HG03280 (cell line): ENCODE measurements at regions not wholly inside any gene's neighbourhood (a gene's known extent, or its start where the extent isn't known, plus 50 kb on each side); places are given as distances from the start of the nearest gene placed in this dataset.

Experiments used
- ATAC-seq: cut with Tn5 transposase; IDR thresholded peaks from one replicate; pipeline ENCODE4 v1.9.1; 2021; ENCODE audit warnings: mild to moderate bottlenecking, moderate library complexity; ENCODE audit not compliant: unreplicated experiment

DNA sequence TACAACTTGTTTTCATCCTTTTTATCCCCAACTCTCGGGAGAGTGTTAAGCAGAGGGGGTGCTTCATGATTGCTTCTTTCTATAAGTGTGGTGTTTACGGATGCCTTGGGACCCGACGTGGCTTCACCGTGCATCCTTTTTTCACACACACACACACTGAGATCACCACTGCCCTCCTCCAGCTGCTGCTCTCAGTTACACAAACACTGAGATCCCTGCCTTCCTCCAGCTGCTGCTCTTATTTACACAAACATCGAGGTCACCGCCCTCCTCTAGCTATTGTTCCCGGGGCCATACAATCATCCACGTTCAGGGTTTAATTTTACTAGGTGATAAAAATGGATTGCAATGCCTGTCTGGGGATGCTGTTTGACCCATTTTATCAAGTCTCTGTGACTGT is 155.4 kb upstream of the FAM9B start:
- no peak for ATAC-seq

DNA sequence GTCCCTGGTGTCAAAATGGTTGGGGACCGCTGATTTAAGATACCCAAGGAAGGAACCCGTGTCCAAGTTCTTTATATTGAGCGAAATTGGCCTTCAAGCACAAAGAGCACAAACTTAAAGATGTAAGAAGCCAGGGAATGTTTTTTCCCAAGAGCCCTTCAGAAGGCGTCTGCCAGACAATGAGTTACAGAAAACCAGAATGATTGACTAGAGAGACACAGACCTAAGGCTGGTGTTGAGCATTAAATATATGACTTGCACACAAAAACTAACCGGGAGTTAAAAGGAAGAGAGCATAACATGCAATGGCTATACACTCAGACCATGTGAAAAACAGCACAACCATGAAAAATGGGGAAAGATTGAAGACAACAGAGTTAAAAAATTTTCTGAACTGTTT is 157.5 kb upstream of the FAM9B start:
- no peak for ATAC-seq

DNA sequence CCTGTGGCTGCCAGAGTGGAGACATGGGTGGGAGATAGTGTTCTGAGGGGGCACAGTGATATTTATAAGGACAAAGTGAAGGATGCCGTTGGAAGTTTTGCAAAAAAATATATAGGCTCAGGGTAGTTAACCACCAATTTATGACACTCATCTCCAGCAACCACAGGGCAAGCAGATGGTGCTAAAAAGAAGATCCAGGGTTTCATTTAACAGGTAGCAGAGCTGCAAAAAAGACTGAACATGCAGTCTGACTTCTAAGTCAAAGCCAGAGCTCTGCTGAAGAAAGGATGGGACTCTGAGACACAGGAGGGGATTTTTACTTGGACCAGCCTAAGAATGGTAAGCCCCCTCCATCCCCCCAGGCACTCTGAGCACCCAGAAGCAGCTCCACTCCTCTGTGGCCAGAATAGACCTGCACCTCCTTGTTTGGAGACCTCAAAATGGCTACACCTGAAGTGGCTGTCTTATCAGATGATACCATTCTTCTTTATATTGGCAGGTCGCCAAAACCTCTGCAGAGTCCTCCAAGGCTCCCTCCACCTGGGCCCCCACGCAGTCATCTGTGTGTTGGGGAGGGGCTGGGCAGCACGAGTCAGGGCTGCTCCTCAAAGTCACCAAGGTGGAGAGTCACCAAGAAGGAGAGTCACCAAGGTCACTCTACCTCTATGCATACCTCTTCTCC is 161.4 kb upstream of the FAM9B start:
- no peak for ATAC-seq

DNA sequence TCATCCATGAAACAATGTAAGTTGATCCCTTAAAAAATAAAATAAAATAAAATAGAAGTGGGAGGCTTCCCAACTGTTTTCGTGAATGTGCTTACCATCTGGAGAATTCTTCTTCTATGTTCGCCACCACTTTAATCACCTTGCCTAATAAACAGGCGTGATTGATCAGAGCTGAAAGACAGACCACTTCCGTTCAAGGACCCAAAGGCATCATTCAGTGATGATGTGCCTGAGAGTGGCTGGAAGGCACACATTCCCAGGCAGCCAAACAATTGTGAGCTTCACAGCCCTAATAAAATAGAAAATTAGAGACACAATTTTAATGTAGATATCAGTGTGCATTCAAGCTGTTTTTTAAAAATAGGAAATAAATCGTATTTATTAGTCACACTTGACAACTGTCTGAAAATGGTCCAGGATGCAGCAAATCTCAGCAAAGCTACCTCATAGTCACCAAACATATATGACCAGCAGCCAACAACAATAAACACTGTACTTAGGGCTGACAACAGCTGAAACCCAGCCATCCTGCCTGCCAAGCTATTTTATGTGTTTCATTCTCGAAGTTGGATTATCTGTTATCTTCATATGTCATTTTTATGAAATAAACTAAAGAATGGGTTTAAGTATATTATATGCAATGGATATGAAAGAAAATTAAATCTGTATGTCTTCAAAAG is 163.2 kb upstream of the FAM9B start:
- ATAC-seq: no peak

DNA sequence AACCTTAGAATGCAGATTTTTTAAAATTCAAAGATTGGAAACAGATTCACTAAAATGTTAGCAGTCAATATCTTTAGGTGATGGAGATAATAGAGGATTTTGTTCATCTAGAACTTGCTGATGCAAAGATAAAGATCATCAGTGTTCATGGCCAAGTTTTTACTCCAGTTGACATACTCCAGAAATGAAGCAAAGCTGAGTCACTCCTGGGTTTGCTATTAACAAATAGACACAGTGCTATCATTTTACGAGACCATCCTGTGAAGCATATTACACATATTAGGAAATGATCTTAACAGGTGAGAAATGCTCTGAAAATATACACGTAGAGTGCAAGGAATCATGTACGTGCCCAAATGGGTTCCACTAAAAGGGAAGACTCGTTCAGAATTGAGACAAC is 170.6 kb upstream of the FAM9B start:
- no peak for ATAC-seq

DNA sequence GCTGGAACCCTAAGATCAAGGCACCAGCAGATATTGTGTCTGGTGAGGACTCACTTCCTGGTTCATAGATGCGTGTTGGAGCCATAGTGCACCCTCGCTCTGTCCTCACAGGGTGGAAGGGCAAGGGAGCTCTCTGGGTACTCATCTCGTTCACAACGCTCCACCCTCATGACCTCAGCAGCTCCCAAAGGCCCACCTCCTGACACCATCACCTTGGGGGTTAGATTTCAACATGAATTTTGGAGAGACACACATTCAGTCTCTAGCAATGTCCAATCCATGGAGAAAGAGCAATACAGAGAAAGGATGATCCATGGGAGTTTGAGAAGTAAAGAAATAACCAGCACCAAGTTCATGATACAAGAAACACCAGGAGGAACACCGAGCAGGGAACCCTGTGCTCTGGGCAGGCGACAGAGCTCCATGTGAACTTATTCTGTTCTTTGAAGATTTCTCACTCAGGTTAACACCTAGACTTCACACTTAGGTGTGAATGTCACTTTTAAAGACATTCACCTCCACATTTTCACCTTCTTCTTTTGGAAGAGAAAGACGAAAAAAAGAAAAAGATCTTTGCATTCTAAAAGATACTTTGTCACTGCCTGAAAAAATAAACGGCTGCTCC is 171.8 kb upstream of the FAM9B start:
- ATAC-seq: no peak

DNA sequence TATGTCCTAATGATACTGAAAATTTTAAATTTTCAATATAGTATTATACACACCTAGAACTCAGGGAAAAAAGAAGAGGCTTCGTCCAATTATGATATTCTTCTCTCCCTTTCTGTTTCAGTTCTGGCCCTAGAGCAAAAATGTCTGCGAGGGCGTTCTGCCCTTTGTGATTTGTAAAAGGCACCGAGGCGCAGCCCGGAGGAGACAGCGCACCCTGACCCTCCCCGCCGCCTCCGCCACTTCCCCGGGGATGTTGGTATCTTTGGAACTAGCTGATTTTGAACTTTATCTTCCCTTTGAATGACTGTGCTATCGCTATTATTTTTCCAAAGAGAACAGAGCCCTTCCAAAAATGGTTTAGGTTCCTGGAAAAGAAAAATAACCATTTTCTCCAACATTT is 173.2 kb upstream of the FAM9B start:
- ATAC-seq: no peak

DNA sequence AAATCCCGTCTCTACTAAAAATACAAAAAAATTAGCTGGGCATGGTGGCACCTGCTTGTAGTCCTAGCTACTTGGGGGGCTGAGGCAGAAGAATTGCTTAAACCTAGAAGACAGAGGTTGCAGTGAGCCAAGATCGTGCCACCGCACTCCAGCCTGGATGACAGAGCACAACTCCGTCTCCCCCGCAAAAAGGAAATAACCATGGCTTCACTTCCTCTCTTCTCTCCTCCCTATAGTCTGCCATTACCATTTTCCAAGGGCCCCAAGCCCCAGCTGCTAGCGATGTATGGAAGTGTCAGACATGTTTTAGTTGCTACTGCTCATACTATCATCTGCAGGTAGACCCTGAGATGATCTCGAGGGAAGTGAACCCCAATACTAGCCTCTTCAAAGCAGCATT is 177.3 kb upstream of the FAM9B start:
- no peak for ATAC-seq

DNA sequence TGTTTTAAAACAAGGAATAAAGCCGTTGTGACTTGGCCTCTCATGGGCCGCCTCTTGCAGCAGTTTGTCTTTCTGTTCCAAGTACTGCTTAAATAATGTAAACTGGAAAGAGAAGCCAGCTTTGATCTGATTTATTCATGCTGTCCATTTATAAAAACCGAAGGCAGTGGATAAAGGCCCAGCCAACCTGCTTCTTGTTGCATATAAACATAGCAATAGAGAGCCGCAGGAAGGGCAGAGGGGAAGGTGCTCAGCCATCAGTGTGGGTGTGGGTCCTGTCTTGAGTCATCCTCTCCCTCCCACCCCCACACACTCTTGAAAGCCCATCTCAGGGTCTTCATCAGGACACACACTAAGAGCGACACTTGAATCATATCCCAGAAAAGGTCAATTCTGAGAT is 187.9 kb upstream of the FAM9B start:
- ATAC-seq: no peak

DNA sequence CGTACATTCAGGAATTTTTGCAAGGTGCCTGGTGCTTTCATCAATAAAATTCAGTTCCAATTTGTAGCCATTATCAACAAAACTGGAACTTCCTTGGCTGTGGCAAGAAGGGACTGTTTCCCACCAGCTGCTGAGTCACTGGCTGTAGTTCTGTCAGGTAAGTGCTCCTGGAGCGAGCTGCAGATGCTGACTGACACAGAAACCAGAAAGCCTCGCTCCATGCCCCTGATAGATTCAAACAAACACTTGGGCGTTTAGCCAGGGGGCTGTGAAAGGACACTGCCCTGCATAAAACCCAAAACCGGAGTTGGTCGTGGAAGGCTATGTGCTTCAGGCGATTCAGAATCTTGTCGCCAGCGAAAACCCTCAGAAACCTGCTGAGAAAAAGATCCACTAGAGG is 188.4 kb upstream of the FAM9B start:
- ATAC-seq: no peak

DNA sequence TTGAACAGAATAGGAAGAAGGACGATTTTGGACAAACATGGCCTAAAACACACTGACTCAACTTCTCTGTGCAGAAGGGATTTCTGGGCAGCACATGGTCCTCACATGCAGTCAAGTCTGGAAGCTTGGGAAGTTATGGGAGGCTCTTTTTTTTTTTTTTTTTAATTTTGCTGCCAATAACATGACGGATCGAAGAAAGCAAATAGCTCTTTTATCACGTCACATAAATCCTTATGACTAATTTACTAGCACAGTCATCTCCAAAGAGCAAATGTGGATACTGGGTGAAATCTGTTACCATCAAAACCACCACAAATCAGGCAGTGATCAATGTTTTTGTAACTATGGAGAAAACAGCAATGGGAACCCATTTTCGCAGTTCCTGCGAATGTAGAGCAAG is 193.3 kb upstream of the FAM9B start:
- ATAC-seq: no peak

DNA sequence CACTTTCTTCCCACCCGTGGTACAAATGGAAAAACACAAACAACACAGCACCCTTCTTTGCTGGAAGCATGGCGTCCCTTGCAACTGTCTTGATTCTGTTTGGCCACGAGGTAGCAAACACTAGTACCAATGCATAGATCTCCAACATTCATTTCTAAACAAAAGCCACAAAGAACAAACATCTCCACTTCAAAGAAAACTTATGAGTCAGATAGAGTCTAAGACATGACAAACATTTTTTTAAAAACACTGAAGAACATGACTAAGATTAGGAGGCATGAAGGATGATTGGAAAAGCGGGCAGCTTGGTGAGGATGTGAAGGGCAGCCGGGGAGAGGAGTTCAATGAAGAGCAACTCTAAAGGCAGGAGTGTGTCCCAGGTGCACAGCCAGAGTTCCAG is 197.6 kb upstream of the FAM9B start:
- no peak for ATAC-seq

DNA sequence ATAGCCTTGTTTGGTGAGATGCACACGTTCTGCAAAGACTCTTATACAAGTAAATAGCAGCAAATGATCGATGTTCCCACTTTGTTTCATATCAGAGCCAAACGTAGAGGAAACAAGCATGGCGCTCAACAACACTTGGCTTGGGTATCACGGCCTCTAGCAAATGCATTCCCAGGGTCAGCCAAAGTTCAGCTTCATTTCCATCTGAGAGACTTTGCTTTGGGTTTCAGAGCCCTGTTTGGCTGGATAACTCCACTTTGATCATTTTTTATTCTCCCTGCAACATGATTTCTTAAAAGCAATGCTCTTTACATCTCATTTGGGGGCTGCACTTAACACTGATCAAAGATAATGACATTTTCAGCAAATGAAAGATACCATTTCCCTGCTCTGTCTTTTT is 199.2 kb upstream of the FAM9B start:
- no peak for ATAC-seq

DNA sequence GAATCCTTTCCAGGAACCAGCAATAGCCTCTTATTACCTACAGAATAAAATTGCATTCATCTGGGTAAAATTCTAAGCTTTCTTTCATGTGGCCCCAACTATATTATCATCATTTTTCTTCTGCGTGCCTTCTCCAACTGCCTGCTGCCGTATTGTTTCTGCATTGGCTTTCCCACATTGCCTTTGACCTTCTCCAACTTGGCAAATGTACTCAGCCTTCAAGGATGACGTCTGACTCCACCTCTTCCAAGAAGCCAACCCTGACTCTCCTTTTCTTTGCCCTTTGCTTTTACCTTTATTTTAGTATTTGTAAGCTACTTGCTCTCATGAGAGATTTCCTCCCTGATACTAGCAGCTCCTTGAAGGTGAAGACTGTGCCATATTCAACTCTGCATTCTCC is 200.4 kb upstream of the FAM9B start:
- ATAC-seq: no peak

DNA sequence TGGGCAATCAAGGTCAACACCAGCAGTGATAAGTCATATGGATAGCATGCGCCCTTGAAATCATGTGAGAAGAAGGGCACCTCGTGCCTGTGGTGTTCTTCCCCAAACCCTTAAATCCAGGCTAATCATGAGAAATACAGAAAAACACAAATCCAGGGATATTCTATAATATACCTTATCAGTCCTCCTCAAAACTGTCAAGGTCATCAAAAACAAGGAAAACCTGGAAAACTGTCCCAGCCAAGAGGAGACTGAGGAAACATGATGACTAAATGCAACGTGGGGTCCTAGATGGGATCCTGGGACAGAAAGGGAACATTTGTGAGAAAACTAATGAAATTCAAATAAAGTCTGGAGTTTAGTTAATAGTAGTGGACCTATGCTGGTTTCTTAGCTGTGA is 201.8 kb upstream of the FAM9B start:
- ATAC-seq: no peak

DNA sequence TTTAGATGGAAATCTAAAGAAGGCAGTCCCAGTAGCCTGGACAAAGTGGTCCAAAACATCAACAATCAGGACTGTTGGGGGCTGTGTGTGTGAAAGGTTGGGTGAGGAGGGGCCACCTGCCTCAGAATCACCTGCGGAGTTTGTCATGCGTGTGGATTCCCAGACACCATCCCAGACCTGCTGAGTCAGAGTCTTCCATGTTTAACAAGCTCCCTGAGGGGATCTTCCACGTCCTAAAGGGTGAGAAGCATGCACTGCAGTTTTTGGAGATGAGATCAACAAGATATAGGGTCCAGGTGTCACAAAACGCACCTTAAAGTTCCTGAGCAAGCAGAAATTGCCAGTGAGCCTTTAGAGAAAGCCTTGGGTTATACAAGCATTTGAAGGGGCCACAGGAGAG is 207.0 kb upstream of the FAM9B start:
- no peak for ATAC-seq

DNA sequence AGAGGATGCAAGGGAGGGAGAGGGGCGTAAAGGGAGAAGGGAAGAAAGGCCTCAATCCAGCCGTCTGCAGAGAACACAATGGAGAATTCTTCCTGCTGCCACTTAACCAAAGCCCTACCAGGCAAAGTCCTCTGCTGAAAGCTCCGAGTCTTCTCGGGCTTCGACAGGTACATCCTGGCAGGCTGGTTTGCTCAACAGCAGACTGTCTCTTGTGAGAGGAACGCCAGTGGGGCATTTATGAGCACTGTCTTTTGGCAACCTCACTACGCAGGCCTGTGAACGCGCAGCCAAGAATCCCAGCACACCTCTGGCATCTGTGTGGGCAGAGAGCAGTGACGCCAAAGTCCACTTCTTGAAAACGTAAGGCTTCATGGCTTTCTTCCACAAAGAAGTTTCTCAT is 207.5 kb upstream of the FAM9B start:
- no peak for ATAC-seq

DNA sequence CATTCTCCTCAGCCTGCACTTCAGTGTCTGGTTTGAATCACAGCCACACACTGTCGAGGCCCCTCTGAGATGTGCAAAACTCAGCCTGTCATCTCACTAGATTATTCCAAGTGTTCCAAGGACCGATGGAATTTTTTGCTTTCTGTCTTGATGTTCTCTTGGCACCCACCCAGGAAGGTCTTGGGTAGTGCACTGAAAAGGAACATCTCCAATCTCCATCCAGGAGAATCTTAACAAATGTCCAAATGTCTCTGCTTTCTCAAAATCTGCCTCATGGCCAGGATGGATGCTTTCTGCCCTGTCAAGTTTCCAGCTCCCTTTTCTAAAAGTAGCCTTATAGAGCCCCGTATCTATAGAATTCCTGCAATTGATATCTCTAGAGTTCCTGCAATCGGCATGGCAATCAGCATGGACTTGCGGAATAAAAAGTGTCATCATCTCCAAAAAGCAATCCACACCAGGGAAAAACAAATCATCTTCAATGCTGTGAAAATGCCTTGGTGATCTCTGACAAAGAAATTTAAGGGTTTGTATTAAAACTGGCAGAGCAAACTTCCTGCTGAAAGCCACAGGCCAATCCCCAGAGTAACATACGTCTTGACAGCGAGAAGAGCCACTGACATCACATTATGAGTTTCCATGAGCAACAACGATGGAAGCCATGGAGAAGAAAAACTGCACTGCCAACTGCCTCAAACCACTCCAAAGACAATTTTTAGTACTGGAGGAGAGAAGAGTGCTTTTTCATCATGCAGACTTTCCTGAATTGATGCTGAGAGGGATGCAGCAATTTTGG is 215.3 kb upstream of the FAM9B start:
- ATAC-seq: no peak

DNA sequence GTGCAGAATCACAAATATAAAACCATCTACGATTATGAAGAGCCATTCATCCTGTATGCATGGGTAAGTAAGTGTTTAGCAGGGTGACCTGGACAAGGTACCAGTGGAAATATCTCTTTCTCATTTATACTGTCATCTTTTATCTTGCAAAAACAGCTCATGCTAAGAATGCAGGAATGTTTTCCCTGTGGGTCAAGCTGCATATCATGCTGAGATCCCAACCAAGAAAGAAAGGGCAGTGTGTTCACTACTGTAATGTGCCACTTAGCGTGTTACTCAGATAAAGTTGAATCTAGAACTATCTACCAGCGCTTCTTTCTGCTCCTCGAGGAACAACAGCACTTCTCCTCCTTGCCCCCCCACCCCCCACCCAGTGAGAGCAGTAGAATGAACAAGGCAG is 212.7 kb upstream of the TBL1X start:
- no peak for ATAC-seq

DNA sequence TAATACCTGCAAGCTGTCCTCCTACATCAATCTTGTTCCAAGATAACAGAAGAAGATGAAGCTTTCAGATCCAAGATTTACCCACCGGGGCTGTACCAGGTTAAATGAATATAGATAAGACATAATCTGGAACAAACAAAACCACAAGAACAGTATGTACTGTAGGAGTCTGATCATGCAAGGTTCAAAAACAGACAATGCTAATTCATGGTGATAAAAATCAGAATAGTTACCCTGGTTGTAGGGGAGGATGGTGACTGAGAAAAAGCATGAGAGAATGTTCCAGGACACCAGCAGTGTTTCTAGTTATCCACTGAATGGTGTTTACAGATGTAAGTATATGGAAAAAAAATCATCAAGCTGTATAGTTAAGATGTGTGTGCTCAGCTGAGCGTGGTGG is 211.6 kb upstream of the TBL1X start:
- ATAC-seq: no peak

DNA sequence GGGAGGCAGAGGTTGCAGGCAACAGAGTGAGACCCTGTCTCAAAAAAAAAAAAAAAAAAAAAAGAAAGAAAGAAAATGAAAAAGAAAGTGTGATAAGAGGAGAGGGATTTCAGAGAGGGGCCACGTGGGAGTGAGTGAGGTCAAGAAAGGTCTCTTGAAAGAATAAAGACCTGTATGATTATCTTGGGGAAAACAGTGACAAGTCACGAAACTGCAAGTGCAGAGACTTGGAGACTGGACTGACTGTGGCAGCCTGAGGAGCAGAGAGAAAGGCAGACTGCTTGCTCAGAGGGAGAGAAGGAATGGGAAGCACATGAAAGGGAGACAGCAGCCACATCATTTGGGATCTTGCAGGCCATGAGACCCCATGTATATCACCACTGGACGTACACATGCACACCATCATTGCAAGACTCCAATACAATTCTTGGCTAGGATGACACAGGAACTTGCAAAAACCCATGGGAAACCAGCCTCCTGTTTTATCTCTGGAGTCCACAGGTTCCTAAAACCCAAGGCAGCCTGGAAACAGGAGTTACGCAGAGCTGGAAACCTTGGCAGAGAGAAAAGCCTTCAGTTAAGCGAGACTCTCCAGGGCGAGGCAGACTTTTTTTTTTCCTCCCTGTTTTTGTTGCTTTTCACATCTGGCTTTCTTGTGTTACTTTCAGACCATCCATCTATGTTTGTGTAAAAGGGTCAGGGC is 207.0 kb upstream of the TBL1X start:
- ATAC-seq: no peak
